ENCODE measurements at regions not wholly inside any gene's neighbourhood (a gene's known extent, or its start where the extent isn't known, plus 50 kb on each side); places are given as distances from the start of the nearest gene placed in this dataset.
A peak's percentile ranks its signal among the peaks of the same experiment; 100 is the strongest.

GRCh38 chr4:124025000-124025399 lies 628.4 kb downstream of the SPRY1 start:
- Histone ChIP-seq H3K4me2 (ENCODE audit: extremely low read depth, insufficient read depth, low read length) (no peak overlapping the region), H3K27me3 (ENCODE audit: control insufficient read depth, insufficient read depth, low read length) (no peaks in the 10 kb centered on the region), H3K9ac (ENCODE audit: insufficient read depth, low read length) (no peak overlapping the region), H3K36me3 (ENCODE audit: control insufficient read depth, insufficient read depth, low read length) (no peaks in the 10 kb centered on the region), H3K4me1 (ENCODE audit: control insufficient read depth, extremely low read depth, insufficient read depth, low read length) (no peaks in the 10 kb centered on the region), H4K20me1 (ENCODE audit: control insufficient read depth, extremely low read depth, insufficient read depth, low read length) (no peaks in the 10 kb centered on the region), H3K79me2 (ENCODE audit: control insufficient read depth, insufficient read depth, low read length) (no peaks in the 10 kb centered on the region), H3K27ac (ENCODE audit: insufficient read depth, low read length) (no peak overlapping the region), H3K9me3 (ENCODE audit: control insufficient read depth, insufficient read depth, low read depth, low read length) (no peaks in the 10 kb centered on the region), H3K4me3 (replicated peaks in 1 of 4; ENCODE audit: control extremely low read depth in 1 of 4, insufficient read depth in 1 of 4, low read depth in 3 of 4, low read length in 4 of 4) (no peak overlapping the region), H2AFZ (ENCODE audit: low read length) (no peak overlapping the region)
- DNase-seq (ENCODE audit: low read depth in 2 of 2): no peak
- TF ChIP-seq CTCF (conservative IDR thresholded peaks at IDR 0.05 in 1 of 2, IDR thresholded peaks at IDR 0.05 in 1 of 2; ENCODE audit: low read depth in 1 of 2, low read length in 2 of 2) (no peak), EZH2 (IDR thresholded peaks at IDR 0.05; ENCODE audit: low read length, missing control alignments) (no peak)

GRCh38 chr4:124025428-124025827 lies 628.8 kb downstream of the SPRY1 start:
- Histone ChIP-seq H2AFZ (ENCODE audit: low read length) (peak overlapping the region; percentile 31), H3K4me1 (ENCODE audit: control insufficient read depth, extremely low read depth, insufficient read depth, low read length) (no peaks in the 10 kb centered on the region), H3K4me3 (replicated peaks in 1 of 4; ENCODE audit: control extremely low read depth in 1 of 4, insufficient read depth in 1 of 4, low read depth in 3 of 4, low read length in 4 of 4) (no peak overlapping the region), H3K27ac (ENCODE audit: insufficient read depth, low read length) (no peak overlapping the region), H3K4me2 (ENCODE audit: extremely low read depth, insufficient read depth, low read length) (no peak overlapping the region), H3K9ac (ENCODE audit: insufficient read depth, low read length) (no peak overlapping the region), H3K79me2 (ENCODE audit: control insufficient read depth, insufficient read depth, low read length) (no peaks in the 10 kb centered on the region), H3K27me3 (ENCODE audit: control insufficient read depth, insufficient read depth, low read length) (no peaks in the 10 kb centered on the region), H3K36me3 (ENCODE audit: control insufficient read depth, insufficient read depth, low read length) (no peaks in the 10 kb centered on the region), H3K9me3 (ENCODE audit: control insufficient read depth, insufficient read depth, low read depth, low read length) (no peaks in the 10 kb centered on the region), H4K20me1 (ENCODE audit: control insufficient read depth, extremely low read depth, insufficient read depth, low read length) (no peaks in the 10 kb centered on the region)
- TF ChIP-seq EZH2 (IDR thresholded peaks at IDR 0.05; ENCODE audit: low read length, missing control alignments) (no peak), CTCF (conservative IDR thresholded peaks at IDR 0.05 in 1 of 2, IDR thresholded peaks at IDR 0.05 in 1 of 2; ENCODE audit: low read depth in 1 of 2, low read length in 2 of 2) (no peak)
- peak in 1 of 2 donors; percentile 11 for DNase-seq (ENCODE audit: low read depth in 2 of 2)

GRCh38 chr4:124028182-124028581 lies 631.6 kb downstream of the SPRY1 start:
- H3K36me3 ChIP-seq (ENCODE audit: control insufficient read depth, insufficient read depth, low read length): no peaks in the 10 kb centered on the region
- no peaks in the 10 kb centered on the region for H3K4me1 ChIP-seq (ENCODE audit: control insufficient read depth, extremely low read depth, insufficient read depth, low read length)
- H3K4me2 ChIP-seq (ENCODE audit: extremely low read depth, insufficient read depth, low read length): no peak overlapping the region
- peak overlapping the region; percentile 36 for H2AFZ ChIP-seq (ENCODE audit: low read length)
- H3K27me3 ChIP-seq (ENCODE audit: control insufficient read depth, insufficient read depth, low read length): no peaks in the 10 kb centered on the region
- H3K4me3 ChIP-seq (replicated peaks in 1 of 4; ENCODE audit: control extremely low read depth in 1 of 4, insufficient read depth in 1 of 4, low read depth in 3 of 4, low read length in 4 of 4): no peak overlapping the region
- no peak for TF ChIP-seq CTCF (conservative IDR thresholded peaks at IDR 0.05 in 1 of 2, IDR thresholded peaks at IDR 0.05 in 1 of 2; ENCODE audit: low read depth in 1 of 2, low read length in 2 of 2)
- no peak for TF ChIP-seq EZH2 (IDR thresholded peaks at IDR 0.05; ENCODE audit: low read length, missing control alignments)
- H3K79me2 ChIP-seq (ENCODE audit: control insufficient read depth, insufficient read depth, low read length): no peaks in the 10 kb centered on the region
- no peak overlapping the region for H3K27ac ChIP-seq (ENCODE audit: insufficient read depth, low read length)
- H3K9ac ChIP-seq (ENCODE audit: insufficient read depth, low read length): no peak overlapping the region
- H4K20me1 ChIP-seq (ENCODE audit: control insufficient read depth, extremely low read depth, insufficient read depth, low read length): no peaks in the 10 kb centered on the region
- DNase-seq (ENCODE audit: low read depth in 2 of 2): peak; percentile 34 to 83
- H3K9me3 ChIP-seq (ENCODE audit: control insufficient read depth, insufficient read depth, low read depth, low read length): no peaks in the 10 kb centered on the region

Data from fibroblast of lung (primary cell).